IMR-90 (cell line): ENCODE measurements at regions not wholly inside any gene's neighbourhood (a gene's known extent, or its start where the extent isn't known, plus 50 kb on each side); places are given as distances from the start of the nearest gene placed in this dataset.

Experiments used
- ATAC-seq: fragments of 200-7000 bp; cut with Tn5 transposase; 2 replicates; pipeline ENCODE4 v1.9.1; 2020; ENCODE audit warnings: low read depth, mild to moderate bottlenecking, moderate library complexity
- BruUV-seq: library from RNA; stranded (reverse); fragments of 400-500 nt; replicated peaks from 2 replicates; lab custom pipeline; 2021; lab: Mats Ljungman, UMichigan
- CTCF ChIA-PET: fragments of 300-600 bp; formaldehyde crosslinking; extraction: SDS; loops from one replicate; lab custom pipeline; 2021; ENCODE audit warnings: antibody characterized with exemption; lab: Yijun Ruan, JAX
- POLR2A ChIA-PET: fragments of 300-600 bp; sonication (Branson Sonifier 250); formaldehyde crosslinking; loops from one replicate; lab custom pipeline; 2022; ENCODE audit warnings: antibody characterized with exemption; ENCODE audit not compliant: unreplicated experiment; lab: Charles Lee
- DNase-seq: peaks from one replicate; pipeline ENCODE4 v3.0.0; 2013
- H2AFZ ChIP-seq: replicated peaks from 2 replicates; pipeline ENCODE3; 2013; ENCODE audit warnings: low read length, mild to moderate bottlenecking; ENCODE audit not compliant: poor library complexity
- H2AK5ac ChIP-seq: 2 replicates; pipeline ENCODE4 v1.6.1; 2013; ENCODE audit warnings: low read depth, low read length, inconsistent platforms
- H2AK9ac ChIP-seq: replicated peaks from 2 replicates; pipeline ENCODE3; 2013; ENCODE audit warnings: mild to moderate bottlenecking, low read depth, low read length, moderate library complexity; ENCODE audit not compliant: poor library complexity
- H2BK120ac ChIP-seq: 2 replicates; pipeline ENCODE4 v1.6.1; 2013; ENCODE audit warnings: low read depth, low read length, inconsistent platforms
- H2BK15ac ChIP-seq: 3 replicates; pipeline ENCODE4 v1.6.1; 2013; ENCODE audit warnings: low read depth, low read length, inconsistent platforms
- H2BK20ac ChIP-seq: 2 replicates; pipeline ENCODE4 v1.6.1; 2013; ENCODE audit warnings: low read depth, mild to moderate bottlenecking, inconsistent platforms, low read length, moderate library complexity
- H2BK5ac ChIP-seq: 2 replicates; pipeline ENCODE4 v1.6.1; 2013; ENCODE audit warnings: mild to moderate bottlenecking, low read depth, low read length, inconsistent platforms; ENCODE audit not compliant: poor library complexity, severe bottlenecking
- H3K14ac ChIP-seq: replicated peaks from 2 replicates; pipeline ENCODE4 v1.6.1; 2013; ENCODE audit warnings: low read depth, low read length, inconsistent platforms
- H3K18ac ChIP-seq: 2 replicates; pipeline ENCODE4 v1.6.1; 2013; ENCODE audit warnings: low read depth, low read length, control low read depth
- H3K23ac ChIP-seq: 2 replicates; pipeline ENCODE4 v1.6.1; 2013; ENCODE audit warnings: low read depth, low read length, inconsistent platforms
- H3K27ac ChIP-seq: 2 replicates; pipeline ENCODE4 v1.5.1; 2013; ENCODE audit warnings: mild to moderate bottlenecking, control low read depth, low read length; ENCODE audit not compliant: insufficient read depth
- H3K27me3 ChIP-seq: 2 replicates; pipeline ENCODE4 v1.6.1; 2013; ENCODE audit warnings: low read length; ENCODE audit not compliant: control insufficient read depth, insufficient read depth
- H3K36me3 ChIP-seq: 2 replicates; pipeline ENCODE4 v1.6.1; 2013; ENCODE audit warnings: low read length, mixed read lengths; ENCODE audit not compliant: control insufficient read depth, insufficient read depth
- H3K4ac ChIP-seq: 2 replicates; pipeline ENCODE4 v1.6.1; 2013; ENCODE audit warnings: low read depth, low read length, inconsistent platforms
- H3K4me1 ChIP-seq: 2 replicates; pipeline ENCODE4 v1.6.1; 2013; ENCODE audit warnings: low read length, mixed read lengths; ENCODE audit not compliant: control insufficient read depth, insufficient read depth
- H3K4me2 ChIP-seq: 2 replicates; pipeline ENCODE4 v1.6.1; 2013; ENCODE audit warnings: low read depth, mild to moderate bottlenecking, control low read depth, low read length, moderate library complexity
- H3K4me3 ChIP-seq: 2 replicates; pipeline ENCODE4 v1.5.1; 2013; ENCODE audit warnings: low read depth, mild to moderate bottlenecking, control low read depth, low read length, moderate library complexity; ENCODE audit not compliant: insufficient read depth
- H3K56ac ChIP-seq: 2 replicates; pipeline ENCODE4 v1.6.1; 2013; ENCODE audit warnings: low read length, inconsistent platforms; ENCODE audit not compliant: insufficient read depth; ENCODE audit errors: extremely low read depth
- H3K79me1 ChIP-seq, 2 experiments: 2 replicates each; pipeline ENCODE4 v1.6.1; 2013; ENCODE audit warnings: low read length in 2 of 2, inconsistent platforms in 1 of 2, low read depth in 1 of 2
- H3K9ac ChIP-seq: 2 replicates; pipeline ENCODE4 v1.6.1; 2013; ENCODE audit warnings: low read depth, low read length, control low read depth
- H3K9me1 ChIP-seq: 2 replicates; pipeline ENCODE4 v1.6.1; 2013; ENCODE audit warnings: low read length, inconsistent platforms; ENCODE audit not compliant: insufficient read depth
- H3K9me3 ChIP-seq: 2 replicates; pipeline ENCODE4 v1.6.1; 2013; ENCODE audit warnings: low read length; ENCODE audit not compliant: control insufficient read depth, insufficient read depth
- H4K20me1 ChIP-seq: 2 replicates; pipeline ENCODE4 v1.6.1; 2013; ENCODE audit warnings: low read length, inconsistent platforms; ENCODE audit not compliant: insufficient read depth
- H4K5ac ChIP-seq: 2 replicates; pipeline ENCODE4 v1.6.1; 2013; ENCODE audit warnings: mild to moderate bottlenecking, low read depth, low read length, control low read depth
- H4K8ac ChIP-seq, 2 experiments: 2 replicates each; pipeline ENCODE4 v1.6.1; 2013; ENCODE audit warnings: low read depth in 2 of 2, low read length in 2 of 2, control low read depth in 1 of 2, inconsistent platforms in 1 of 2
- H4K91ac ChIP-seq: 2 replicates; pipeline ENCODE4 v1.6.1; 2013; ENCODE audit warnings: low read depth, low read length, inconsistent platforms; ENCODE audit not compliant: insufficient read depth
- BHLHE40 ChIP-seq: fragments of 150-350 bp; IDR thresholded peaks from 2 replicates; pipeline ENCODE4 v1.6.1; 2016; ENCODE audit warnings: mild to moderate bottlenecking, low read depth, low read length
- CEBPB ChIP-seq: IDR thresholded peaks from 2 replicates; pipeline ENCODE4 v1.6.1; 2012; ENCODE audit warnings: low read depth, low read length, improper control_type of control experiment
- CHD1 ChIP-seq: IDR thresholded peaks from 2 replicates; pipeline ENCODE4 v1.6.1; 2012; ENCODE audit warnings: low read depth, low read length, improper control_type of control experiment
- FOS ChIP-seq: fragments of 150-350 bp; IDR thresholded peaks from 2 replicates; pipeline ENCODE4 v1.6.1; 2016; ENCODE audit warnings: low read depth, low read length
- MAFK ChIP-seq: IDR thresholded peaks from 2 replicates; pipeline ENCODE4 v1.6.1; 2012; ENCODE audit warnings: low read depth, low read length, improper control_type of control experiment
- MAZ ChIP-seq: IDR thresholded peaks from 2 replicates; pipeline ENCODE4 v1.6.1; 2012; ENCODE audit warnings: low read depth, mild to moderate bottlenecking, low read length, improper control_type of control experiment, moderate library complexity, borderline replicate concordance
- MXI1 ChIP-seq: IDR thresholded peaks from 2 replicates; pipeline ENCODE4 v1.6.1; 2012; ENCODE audit warnings: low read depth, mild to moderate bottlenecking, low read length, moderate library complexity, borderline replicate concordance
- NFE2L2 ChIP-seq: fragments of 150-350 bp; IDR thresholded peaks from 2 replicates; pipeline ENCODE4 v1.6.1; 2016; ENCODE audit warnings: low read depth, mild to moderate bottlenecking, low read length
- POLR2A ChIP-seq: IDR thresholded peaks from 2 replicates; pipeline ENCODE4 v1.6.1; 2012; ENCODE audit warnings: mild to moderate bottlenecking, low read depth, low read length
- RAD21 ChIP-seq: IDR thresholded peaks from 2 replicates; pipeline ENCODE4 v1.6.1; 2012; ENCODE audit warnings: low read length, improper control_type of control experiment
- RCOR1 ChIP-seq: IDR thresholded peaks from 2 replicates; pipeline ENCODE4 v1.6.1; 2012; ENCODE audit warnings: mild to moderate bottlenecking, low read length, improper control_type of control experiment; ENCODE audit not compliant: insufficient replicate concordance
- RFX5 ChIP-seq: IDR thresholded peaks from 2 replicates; pipeline ENCODE4 v1.8.0; 2012; ENCODE audit warnings: low read depth, mild to moderate bottlenecking, low read length, moderate library complexity
- SMC3 ChIP-seq: fragments of 150-350 bp; IDR thresholded peaks from 2 replicates; pipeline ENCODE4 v1.6.1; 2016; ENCODE audit warnings: low read depth, mild to moderate bottlenecking, antibody characterized with exemption, low read length, moderate library complexity
- WGBS, 2 experiments: methylation state at CpG; one replicate each; pipeline versions ENCODE4 v1.1.5 to v1.1.7; 2013; ENCODE audit warnings: missing lambda C conversion rate in 2 of 2; ENCODE audit not compliant: insufficient read length in 1 of 2; ENCODE audit errors: extremely low coverage in 2 of 2; 5-methylcytosine and 5-hydroxymethylcytosine counted together
- dilution Hi-C: fragments of 300-500 bp; cut with HindIII; formaldehyde crosslinking; loops from one replicate; pipeline ENCODE4 v1.14.3; 2018; ENCODE audit warnings: low sequenced_read_pairs; ENCODE audit not compliant: unreplicated experiment
- in situ Hi-C: fragments of 300-500 bp; cut with MboI; formaldehyde crosslinking; loops from 3 replicates; pipeline ENCODE4 v1.14.3; 2019; ENCODE audit warnings: low sequenced_read_pairs, inconsistent platforms, mixed read lengths
- intact Hi-C: fragments of 100-400 bp; cut with micrococcal nuclease; formaldehyde crosslinking; loops from 2 replicates; pipeline ENCODE4 v1.10.0; 2022
- TF ChIP-seq, protein P1 (sequence below): fragments of 150-350 bp; IDR thresholded peaks from 2 replicates; pipeline ENCODE4 v1.6.1; 2016; ENCODE audit warnings: low read depth, mild to moderate bottlenecking, low read length, moderate library complexity, borderline replicate concordance
- TF ChIP-seq, protein P2 (sequence below): conservative IDR thresholded peaks from 2 replicates; pipeline ENCODE4 v1.5.1; 2012; ENCODE audit warnings: mild to moderate bottlenecking, low read depth, low read length, improper control_type of control experiment
- TF ChIP-seq, protein P3 (sequence below): fragments of 150-350 bp; IDR thresholded peaks from 2 replicates; pipeline ENCODE4 v1.6.1; 2017; ENCODE audit warnings: mild to moderate bottlenecking, antibody characterized with exemption, low read length, low read depth

DNA sequence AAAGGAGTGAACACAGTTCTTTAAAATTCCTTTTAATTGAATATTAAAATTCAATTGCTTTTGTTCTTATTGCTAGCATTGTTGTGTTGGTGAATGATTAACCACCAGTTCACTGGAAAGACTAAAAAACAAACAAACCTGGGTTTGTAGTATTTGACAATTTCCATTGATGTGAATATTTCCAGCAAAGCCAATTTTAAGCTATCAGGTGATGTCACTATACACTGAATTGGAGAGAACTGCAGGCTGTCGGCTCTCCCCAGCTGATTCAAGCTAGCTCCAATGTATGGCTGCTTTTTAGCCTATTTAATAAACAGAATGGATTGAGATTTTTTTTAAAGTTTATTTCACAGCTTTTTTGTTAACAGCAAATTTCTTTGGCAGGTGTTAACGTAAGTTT is 1753.6 kb upstream of the SEL1L start:
- intact Hi-C loops: no loop called here
- CTCF ChIA-PET: no interaction called here

More for the DNA sequence above, 1753.6 kb upstream of the SEL1L start:
- Histone ChIP-seq H2AK5ac (no peak overlapping the region), H3K9me3 (no peaks in the 10 kb centered on the region), H3K27ac (no peak overlapping the region), H3K4me1 (no peaks in the 10 kb centered on the region), H3K9ac (no peak overlapping the region), H4K5ac (no peak overlapping the region), H4K20me1 (no peaks in the 10 kb centered on the region), H2AK9ac (no peak overlapping the region), H2AFZ (no peak overlapping the region), H3K27me3 (no peaks in the 10 kb centered on the region), H3K56ac (no peak overlapping the region), H2BK15ac (no peak overlapping the region), H2BK5ac (no peak overlapping the region), H3K18ac (no peak overlapping the region), H4K91ac (no peak overlapping the region), H2BK120ac (no peak overlapping the region), H3K4me3 (no peak overlapping the region), H3K23ac (no peak overlapping the region), H3K9me1 (no peaks in the 10 kb centered on the region), H3K4ac (no peak overlapping the region), H3K14ac (no peak overlapping the region), H2BK20ac (no peak overlapping the region), H3K36me3 (no peaks in the 10 kb centered on the region), H4K8ac (no peak overlapping the region), H3K79me1 (no peaks in the 10 kb centered on the region), H3K4me2 (no peak overlapping the region)
- TF ChIP-seq BHLHE40: no peak
- no peak for TF ChIP-seq FOS
- no peak for TF ChIP-seq RFX5
- TF ChIP-seq, protein P1, sequence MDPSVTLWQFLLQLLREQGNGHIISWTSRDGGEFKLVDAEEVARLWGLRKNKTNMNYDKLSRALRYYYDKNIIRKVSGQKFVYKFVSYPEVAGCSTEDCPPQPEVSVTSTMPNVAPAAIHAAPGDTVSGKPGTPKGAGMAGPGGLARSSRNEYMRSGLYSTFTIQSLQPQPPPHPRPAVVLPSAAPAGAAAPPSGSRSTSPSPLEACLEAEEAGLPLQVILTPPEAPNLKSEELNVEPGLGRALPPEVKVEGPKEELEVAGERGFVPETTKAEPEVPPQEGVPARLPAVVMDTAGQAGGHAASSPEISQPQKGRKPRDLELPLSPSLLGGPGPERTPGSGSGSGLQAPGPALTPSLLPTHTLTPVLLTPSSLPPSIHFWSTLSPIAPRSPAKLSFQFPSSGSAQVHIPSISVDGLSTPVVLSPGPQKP: no peak
- no peak for TF ChIP-seq MAFK
- TF ChIP-seq RCOR1: no peak
- no peak for TF ChIP-seq SMC3
- TF ChIP-seq CHD1: no peak
- TF ChIP-seq, protein P2, sequence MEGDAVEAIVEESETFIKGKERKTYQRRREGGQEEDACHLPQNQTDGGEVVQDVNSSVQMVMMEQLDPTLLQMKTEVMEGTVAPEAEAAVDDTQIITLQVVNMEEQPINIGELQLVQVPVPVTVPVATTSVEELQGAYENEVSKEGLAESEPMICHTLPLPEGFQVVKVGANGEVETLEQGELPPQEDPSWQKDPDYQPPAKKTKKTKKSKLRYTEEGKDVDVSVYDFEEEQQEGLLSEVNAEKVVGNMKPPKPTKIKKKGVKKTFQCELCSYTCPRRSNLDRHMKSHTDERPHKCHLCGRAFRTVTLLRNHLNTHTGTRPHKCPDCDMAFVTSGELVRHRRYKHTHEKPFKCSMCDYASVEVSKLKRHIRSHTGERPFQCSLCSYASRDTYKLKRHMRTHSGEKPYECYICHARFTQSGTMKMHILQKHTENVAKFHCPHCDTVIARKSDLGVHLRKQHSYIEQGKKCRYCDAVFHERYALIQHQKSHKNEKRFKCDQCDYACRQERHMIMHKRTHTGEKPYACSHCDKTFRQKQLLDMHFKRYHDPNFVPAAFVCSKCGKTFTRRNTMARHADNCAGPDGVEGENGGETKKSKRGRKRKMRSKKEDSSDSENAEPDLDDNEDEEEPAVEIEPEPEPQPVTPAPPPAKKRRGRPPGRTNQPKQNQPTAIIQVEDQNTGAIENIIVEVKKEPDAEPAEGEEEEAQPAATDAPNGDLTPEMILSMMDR: no peak
- no peak for TF ChIP-seq RAD21
- TF ChIP-seq MXI1: no peak
- TF ChIP-seq, protein P3, sequence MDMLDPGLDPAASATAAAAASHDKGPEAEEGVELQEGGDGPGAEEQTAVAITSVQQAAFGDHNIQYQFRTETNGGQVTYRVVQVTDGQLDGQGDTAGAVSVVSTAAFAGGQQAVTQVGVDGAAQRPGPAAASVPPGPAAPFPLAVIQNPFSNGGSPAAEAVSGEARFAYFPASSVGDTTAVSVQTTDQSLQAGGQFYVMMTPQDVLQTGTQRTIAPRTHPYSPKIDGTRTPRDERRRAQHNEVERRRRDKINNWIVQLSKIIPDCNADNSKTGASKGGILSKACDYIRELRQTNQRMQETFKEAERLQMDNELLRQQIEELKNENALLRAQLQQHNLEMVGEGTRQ: no peak
- no peak for TF ChIP-seq MAZ
- no peak for TF ChIP-seq POLR2A
- TF ChIP-seq CEBPB: no peak
- no peak for TF ChIP-seq NFE2L2
- ATAC-seq: no peak
- POLR2A ChIA-PET: no interaction called here
- in situ Hi-C loops (no loop called here), dilution Hi-C loops (no loop called here)
- BruUV-seq: no TSS peak
- no CpG with 5 or more reads among the region's 2 CpGs for WGBS, 2 experiments
- DNase-seq: no peak
